Epidermal melanocyte (primary cell): ENCODE measurements at regions not wholly inside any gene's neighbourhood (a gene's known extent, or its start where the extent isn't known, plus 50 kb on each side); places are given as distances from the start of the nearest gene placed in this dataset.
"Not testable (repeated sequence)": the region's sequence is repeated elsewhere in the genome, so short reads cannot be mapped to it uniquely, and the experiment has no call there.

Experiments
- DNase-seq: peaks from one replicate; pipeline ENCODE4 v3.0.0; 2011; ENCODE audit warnings: low spot score; ENCODE audit not compliant: insufficient read length

DNA sequence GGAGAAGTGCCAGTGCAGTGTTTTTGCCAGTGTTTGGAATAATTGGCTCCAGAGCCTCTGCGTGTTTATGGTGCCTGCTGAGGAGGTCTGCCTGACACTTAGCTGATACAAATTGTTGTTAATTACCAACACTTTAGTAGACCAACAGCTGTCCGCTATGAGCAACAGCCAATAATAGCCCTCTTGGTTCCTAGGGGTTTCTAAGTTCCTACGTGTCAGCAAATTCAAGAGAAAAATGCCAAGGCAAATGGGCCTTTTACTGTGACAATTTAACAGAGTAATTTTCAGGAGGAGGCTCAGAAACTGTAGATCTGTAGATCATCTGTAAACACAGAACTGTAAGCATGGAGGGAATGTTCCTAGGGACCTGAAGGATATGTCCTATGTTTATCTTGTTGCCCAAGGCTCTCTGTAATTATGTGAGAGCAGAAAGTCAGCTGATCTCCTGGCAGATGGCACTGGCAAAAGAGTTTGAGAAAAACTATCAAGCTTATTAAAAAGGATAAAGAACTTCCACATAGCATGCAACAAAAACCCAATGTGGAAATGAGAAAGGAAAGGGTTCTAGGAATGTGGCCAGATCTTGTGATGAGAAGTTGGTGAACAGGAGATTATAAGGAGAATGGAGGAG, 157.7 kb downstream of the GJA1 start:
- peak; percentile 56 for DNase-seq

DNA sequence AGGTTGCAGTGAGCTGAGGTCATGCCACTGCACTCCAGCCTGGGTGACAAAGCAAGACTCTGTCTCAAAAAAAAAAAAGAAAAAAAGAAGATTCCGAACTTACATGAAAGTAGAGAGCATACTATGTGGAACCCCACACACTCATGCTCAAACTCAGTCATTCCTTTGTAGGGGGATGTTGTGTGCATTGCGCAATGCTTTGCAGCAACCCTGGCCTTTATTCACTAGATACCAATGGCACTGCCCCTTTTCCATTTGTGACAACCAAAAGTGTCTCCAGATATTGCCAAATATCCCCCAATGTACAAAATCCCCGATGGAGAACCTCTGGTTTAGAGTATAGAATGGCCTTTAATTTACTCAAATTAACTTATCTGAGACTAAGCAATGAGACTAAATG, 158.6 kb downstream of the GJA1 start:
- DNase-seq: no peak

DNA sequence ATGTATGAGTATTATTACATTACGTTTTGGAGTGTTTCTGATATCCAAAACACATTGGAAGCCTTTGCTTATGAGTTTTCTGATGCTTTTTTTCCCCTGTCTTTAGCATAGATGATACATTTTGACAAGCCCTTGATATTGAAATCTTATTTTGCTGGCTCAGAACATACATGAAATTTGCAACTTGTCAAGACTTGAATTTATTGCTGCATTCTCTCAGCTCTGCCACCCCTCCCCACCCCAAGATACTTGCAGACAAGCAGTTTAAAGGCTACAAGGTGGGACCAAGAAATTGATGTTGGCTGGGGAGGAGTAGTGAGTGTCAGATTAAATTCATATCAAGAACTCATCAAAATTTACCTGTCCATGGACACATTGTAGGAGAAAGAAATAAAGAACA, 160.2 kb downstream of the GJA1 start:
- no peak for DNase-seq

DNA sequence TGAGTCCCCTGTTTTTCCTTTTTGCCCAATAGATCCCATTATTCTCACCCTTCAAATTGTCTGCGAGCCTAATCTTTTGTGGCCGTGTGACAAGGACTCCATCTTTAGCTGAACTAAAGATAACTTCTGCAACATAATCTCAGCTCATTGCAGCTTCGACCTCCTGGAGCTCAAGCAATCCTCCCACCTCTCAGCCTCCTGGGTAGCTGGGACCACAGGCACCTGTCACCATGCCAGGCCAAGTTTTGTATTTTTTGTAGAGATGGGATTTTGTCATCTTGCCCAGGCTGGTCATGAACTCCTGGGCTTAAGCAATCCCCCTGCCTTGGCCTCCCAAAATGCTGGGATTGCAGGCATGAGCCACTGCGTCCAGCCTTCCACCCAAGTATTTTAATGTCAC, 161.0 kb downstream of the GJA1 start:
- DNase-seq: no peak

DNA sequence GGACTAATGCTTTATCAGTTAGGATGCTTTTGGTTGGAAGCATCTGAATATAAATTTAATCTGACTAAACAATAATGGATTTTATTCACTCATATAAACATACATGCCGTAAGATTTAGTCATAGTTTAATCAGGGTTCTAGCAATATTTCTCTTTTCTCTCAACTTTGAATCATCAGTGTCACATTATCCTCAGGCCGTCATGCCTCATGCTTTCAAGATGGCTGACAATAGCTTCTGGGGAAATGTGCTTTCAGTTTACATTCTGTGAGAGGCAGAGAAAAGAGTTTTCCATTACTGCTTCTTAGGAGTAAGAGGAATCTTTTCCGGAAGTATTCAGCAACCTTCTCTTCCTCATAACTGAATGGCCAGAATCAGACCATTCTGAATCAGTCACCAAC, 162.2 kb downstream of the GJA1 start:
- DNase-seq: no peak

DNA sequence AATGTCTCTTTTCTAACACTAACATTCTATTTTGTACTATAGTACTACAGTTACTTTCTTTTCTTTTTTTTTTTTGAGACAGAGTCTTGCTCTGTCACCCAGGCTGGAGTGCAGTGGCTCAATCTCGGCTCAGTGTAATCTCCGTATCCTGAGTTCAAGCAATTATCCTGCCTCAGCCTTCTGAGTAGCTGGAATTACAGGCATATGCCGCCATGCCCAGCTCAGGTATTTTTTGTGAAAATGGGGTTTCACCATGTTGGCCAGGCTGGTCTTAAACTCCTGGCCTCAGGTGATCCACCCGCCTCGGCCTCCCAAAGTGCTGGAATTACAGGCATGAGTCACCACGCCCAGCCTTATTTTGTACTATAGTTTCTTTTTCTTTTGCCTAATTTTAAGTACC, 163.9 kb downstream of the GJA1 start:
- not testable (repeated sequence) for DNase-seq

DNA sequence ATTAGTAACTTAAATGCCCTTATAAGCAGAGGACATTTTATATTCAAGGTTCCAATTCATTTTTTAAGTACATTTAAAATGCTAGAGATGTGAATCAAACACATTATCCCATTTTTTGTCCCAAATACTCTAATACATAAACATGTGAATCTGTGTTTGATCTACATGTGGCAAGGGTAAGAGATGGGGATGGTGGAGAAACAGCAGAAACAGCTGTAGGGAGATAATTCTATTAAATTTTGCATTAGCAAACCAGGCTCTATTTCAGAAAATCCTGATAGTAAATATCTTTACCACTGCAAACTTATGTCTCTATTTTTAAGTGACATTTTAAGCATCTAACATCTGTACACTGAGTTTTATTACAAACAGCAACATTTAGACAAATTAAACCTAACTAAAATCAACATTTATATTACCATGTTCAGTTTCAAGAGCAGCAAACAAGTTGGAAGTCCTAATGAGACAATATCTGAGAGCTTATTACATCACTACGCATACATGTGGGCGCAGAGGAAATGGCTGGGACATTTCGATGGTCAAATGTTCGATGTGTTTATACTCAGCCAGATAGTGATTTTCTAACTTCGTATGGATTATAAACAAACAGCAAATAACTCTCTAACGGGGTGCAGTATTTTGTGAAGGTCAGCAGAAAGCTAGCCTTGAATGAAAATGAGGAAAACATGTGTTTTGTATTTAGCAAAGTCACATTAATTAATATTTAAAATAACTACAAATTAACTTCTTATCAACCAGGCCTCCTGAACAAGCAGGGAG, 165.1 kb downstream of the GJA1 start:
- DNase-seq: no peak

DNA sequence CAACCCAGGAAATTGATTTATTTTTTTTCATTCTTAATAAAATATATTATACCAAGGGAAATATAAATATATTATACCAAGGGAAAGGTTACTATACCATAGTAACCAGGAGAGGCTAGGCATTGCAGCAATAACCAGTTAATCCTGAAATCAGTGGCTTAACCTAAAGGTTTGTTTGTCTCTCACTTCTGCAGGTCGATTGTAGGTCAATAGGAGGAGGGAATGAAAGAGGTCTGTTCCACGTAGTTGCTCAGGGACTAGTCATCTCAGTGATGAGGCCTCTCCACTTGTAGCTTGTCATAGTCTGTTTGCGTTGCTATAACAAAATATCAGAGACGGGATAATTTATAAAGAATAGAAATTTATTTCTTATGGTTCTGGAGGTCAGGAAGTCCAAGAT, 168.0 kb downstream of the GJA1 start:
- no peak for DNase-seq

DNA sequence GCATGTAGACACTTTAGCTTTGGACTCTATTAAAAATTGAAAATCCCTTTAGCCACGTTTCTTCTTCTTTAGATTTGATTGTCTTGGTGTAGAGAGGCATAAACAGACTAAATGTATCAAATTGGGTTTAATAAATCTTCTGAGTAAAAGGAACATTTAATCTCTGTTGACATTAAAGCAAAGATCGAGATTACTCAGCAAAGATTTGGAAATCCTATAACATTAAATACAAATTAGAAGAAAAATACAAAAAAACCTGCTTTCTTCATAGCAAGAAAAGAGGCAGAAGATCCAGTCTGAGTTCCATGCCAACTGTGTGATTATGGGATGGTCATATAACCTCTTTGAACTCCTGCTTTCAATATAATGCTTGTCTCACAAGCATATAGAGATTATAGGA, 172.3 kb downstream of the GJA1 start:
- DNase-seq: no peak

DNA sequence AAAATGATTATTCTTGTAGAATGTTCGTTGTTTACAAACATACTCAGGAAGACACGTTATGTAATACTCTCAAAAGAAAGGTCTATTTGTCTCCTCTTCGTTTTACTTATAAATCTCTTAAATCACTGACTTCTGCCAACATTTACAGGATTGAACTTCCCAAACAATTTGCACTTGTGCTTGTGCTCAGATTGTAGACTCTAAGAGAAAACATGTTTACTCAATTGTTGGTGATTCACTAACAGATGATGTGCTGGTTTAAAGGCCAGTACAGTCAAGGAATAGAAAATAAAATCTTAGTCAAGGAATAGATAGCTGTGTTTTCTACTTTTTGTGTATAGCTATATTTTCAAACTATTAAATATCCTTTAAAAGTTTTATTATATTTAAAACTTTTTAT, 172.8 kb downstream of the GJA1 start:
- DNase-seq: no peak

DNA sequence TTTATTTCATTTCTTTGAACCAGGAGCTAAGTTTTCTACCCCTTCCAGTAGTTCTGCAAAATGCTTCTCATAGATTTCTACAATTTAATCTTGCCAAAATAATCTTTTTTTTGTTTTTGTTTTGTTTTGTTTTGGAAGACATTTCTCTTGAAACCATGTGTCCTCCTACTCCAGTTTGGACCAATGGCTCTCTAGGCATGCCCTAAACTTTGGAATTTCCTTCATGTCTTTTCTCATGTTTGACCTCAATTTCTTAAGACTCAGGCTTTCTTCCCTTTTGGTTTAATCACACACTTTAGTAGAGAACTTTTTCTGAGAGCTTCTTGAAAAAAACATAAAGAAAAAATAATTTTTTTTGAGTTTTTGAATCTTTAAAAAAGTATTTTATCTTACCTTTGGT, 173.8 kb downstream of the GJA1 start:
- no peak for DNase-seq

DNA sequence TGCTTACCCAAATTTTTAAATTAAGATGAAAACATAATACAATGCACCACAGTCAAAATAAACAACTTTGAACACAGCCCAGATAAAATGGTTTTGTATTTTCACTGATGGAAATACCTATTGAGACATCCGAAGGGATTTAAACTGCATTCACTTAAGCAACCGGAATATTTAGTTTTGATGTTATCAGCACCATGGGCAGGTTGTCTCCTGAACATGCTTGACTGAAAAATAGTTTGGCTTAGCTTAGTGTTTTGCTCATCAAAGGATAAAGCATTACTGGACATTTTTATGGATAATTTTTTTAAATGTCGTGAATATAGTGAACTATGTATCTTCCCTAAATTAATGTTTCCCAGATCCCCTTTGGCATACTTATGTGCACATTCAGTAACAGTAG, 177.5 kb downstream of the GJA1 start:
- DNase-seq: no peak

DNA sequence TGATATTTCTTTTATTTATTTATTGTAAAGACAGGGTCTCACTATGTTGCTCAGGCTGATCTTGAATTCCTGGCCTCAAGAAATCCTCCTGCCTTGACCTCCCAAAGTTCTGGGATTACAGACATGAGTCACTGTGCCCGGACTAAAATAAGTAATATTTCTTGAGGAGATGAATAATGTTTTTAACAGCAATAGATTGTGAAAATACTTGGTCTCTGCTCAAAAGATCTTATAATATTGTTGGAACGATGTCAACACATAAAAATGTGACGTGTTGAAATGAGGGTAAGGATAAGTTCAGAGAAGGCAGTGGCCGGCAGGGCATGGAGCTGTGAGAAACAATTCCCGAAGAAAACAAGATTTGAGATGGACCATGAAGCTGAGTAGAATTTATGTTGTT, 178.7 kb downstream of the GJA1 start:
- no peak for DNase-seq

DNA sequence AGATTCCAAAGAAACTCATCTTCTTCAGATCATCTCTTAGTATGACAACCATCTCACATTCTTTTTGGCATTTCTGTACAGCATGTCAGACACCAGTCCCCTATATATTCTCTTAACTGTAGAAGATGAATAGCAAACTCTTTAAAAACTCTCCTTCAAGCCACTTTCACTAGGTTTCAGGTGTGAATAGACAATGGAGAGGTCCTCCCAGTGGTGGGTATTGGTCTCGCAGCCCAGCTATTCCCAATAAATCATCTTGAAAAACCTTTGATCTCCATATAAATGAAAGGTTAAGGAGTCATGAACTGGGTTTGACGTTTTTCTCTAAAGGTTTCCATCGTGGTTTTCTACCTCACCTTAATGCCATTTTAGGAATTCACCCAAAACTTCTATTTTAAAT, 180.0 kb downstream of the GJA1 start:
- no peak for DNase-seq

DNA sequence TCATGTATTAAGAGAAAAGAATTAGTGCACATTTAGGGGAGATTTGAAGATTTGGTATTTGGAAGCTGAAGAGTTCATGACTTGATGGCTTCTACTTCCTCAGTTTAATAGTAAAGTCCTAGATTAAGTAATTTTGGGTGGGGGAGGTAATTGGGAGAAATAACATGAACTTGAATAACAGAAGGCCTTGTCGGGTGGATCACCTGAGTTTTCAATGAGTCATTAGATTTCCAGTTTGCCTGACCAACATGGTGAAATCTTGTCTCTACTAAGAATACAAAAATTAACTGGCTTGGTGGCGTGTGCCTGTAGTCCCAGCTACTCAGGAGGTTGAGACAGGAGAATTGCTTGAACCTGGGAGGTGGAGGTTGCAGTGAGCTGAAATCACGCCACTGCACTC, 181.0 kb downstream of the GJA1 start:
- DNase-seq: no peak

DNA sequence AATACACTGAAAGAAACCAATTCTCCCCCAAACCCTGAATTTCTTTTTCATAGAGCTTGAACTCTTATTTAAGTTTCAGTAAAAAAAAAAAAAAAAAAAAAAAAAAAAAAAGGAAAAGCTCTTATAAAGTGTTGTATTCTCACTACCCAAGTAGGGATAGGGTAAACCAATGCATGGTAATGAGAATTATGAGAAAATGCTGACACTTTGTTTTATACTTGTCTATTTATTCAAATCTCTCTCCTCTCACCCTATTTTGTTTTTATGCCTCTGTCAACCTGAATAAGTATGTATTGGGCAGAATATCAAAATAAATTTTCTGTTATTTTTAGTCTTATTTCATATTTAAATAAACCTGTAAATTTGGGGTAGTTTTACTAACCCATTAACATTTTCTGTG, 181.9 kb downstream of the GJA1 start:
- no peak for DNase-seq

DNA sequence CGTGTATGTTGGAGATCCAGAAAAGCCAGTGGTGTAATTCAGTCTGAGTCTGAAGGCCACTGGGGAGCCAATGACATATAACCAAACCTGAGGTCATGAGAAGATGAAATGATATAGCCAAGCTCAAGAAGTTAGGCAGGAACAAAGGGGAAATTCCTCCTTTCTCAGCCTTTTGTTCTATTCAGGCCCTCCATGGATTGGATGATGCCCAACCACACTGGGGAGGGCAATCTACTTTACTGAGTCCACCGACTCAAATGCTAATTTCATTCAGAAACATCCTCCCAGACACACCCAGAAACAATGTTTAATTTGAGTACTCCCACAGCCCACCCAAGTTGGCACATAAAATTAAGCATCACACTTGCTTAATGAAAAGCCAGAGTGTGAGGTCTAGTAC, 183.6 kb downstream of the GJA1 start:
- DNase-seq: no peak

DNA sequence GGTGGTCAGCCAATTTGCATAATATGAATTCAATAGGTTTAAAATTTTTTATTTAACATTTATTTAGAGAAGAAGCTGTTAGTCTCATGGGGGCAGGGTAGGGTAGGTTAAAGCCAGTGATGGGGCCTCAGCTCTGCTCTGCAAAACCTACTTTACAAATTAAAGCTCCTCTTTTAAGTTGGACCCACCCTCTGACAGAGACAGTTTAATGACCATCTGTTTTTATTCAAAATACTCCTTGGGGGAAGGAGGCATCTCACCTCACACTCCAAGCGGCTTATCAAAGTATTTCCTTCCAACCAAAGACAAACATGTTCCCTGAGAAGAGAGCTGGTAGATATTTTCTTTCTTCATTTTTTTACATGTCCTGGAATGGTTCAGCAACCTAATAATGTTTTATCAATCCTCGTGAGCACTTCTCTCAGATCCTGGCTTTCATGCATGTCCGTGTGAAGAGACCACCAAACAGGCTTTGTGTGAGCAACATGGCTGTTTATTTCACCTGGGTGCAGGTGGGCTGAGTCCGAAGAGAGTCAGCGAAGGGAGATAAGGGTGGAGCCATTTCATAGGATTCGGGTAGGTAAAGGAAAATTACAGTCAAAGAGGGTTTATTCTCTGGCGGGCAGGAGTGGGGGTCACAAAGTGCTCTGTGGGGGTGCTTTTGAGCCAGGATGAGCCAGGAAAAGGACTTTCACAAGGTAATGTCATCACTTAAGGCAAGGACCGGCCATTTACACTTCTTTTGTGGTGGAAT, 184.7 kb downstream of the GJA1 start:
- no peak for DNase-seq

DNA sequence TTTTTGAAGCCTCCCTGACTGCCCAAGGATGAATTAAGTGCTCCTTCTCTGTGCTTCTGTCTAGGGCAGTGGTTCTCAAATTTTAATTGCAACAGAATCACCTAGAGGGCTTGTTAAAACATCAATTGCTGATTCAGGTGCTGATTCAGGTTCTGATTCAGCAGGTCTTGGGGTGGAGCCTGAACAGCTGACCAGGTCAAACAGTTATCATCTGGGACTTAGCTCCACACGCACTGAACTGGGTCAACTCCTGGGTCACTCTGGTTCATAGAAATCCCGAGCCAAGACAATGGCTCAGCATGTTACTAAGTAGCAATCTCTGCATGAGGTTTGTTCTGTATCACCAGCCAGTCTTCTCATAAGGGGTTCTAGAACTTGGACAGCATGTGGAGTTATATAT, 192.3 kb downstream of the GJA1 start:
- no peak for DNase-seq

DNA sequence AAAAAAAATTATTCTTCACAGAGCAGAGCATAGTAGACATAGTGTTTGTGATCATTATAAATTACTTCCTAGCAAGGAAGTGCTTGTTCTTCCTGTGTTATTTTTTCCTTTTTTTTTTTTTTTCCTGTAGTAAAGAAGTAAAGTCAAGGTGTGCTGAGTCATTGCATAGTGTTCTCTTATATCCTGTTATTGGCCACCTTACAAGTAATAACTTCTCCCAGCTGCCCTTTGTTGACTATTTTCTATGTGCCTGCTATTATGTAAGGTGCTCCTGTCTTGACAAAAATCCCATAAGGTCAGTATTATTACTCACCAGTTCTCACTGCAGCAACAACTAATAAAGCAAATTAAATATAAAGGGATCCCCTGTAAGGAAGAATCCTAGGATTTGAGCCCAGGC, 195.3 kb downstream of the GJA1 start:
- no peak for DNase-seq

DNA sequence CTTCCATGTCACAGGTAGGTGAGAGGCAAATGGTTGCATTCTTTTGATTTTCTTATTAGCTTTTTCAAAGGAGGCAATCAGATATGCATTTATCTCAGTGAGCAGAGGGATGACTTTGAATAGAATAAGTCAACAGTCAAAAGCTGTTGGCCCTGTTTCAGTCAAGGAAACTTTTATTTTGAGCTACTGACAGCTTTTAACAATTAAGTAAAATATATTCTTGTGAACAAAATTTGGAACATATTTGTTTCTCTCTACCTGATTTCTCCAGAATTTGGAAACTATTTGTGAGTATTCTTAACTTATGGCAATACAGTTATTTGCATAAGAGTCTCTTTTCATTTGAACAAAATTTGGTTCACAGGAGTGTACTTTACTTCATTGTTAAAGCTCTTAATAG, 196.3 kb downstream of the GJA1 start:
- DNase-seq: not testable (repeated sequence)

DNA sequence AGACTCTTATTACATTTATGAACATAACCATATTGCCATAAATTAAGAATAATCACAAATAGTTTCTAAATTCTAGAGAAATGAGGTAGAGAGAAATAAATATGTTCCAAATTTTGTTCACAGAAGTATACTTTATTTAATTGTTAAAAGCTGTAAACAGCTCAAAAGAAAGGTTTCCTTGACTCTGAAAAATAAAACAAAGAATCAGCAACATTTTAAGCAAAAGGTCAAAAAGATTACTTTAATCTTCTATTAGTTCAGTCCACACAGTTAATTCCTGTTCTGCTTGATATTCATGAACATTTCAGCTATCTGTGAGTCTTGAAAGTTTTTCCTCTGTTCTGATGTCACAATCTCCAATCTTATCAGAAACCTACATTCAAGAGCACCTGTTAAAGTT, 197.9 kb downstream of the GJA1 start:
- no peak for DNase-seq

DNA sequence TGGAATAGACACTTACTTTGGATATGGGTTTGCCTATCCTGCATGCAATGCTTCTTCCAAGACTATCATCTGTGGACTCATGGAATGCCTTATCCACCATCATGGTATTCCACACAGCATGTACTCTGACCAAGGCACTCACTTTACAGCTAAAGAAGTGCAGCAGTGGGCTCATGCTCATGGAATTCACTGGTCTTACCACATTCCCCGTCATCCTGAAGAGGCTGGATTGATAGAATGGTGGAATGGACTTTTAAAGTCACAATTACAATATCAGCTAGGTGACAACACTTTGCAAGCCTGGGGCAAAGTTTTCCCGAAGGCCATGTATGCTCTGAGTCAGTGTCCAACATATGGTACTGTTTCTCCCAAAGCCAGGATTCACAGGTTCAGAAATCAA, 199.1 kb downstream of the GJA1 start:
- not testable (repeated sequence) for DNase-seq
